ENCODE measurements at regions not wholly inside any gene's neighbourhood (a gene's known extent, or its start where the extent isn't known, plus 50 kb on each side); places are given as distances from the start of the nearest gene placed in this dataset.

GRCh38 chr7:79781716-79782115 lies 328.2 kb upstream of the MAGI2 start:
- no peak for ATAC-seq (ENCODE audit: insufficient number of reproducible peaks, low FRiP score, low read depth)
- DNase-seq (ENCODE audit: low spot score) = no peak

GRCh38 chr7:79778786-79779770 lies 325.6 kb upstream of the MAGI2 start:
- Histone ChIP-seq H3K27ac (no peak overlapping the region), H3K9me3 (no peaks in the 10 kb centered on the region), H3K36me3 (no peaks in the 10 kb centered on the region), H3K4me3 (no peak overlapping the region), H3K4me1 (ENCODE audit: control insufficient read depth in 1 of 2, low read depth in 2 of 2) (no peaks in the 10 kb centered on the region), H3K27me3 (replicated peaks; ENCODE audit: insufficient read depth) (no peaks in the 10 kb centered on the region)
- ATAC-seq (ENCODE audit: insufficient number of reproducible peaks, low FRiP score, low read depth) = no peak
- no peak for TF ChIP-seq CTCF (IDR thresholded peaks at IDR 0.05)
- DNase-seq (ENCODE audit: low spot score) = no peak

More at GRCh38 chr7:79781716-79782115, 328.2 kb upstream of the MAGI2 start:
- Histone ChIP-seq H3K27ac (no peak overlapping the region), H3K36me3 (no peaks in the 10 kb centered on the region), H3K9me3 (no peaks in the 10 kb centered on the region), H3K4me3 (no peak overlapping the region), H3K27me3 (replicated peaks; ENCODE audit: insufficient read depth) (no peaks in the 10 kb centered on the region), H3K4me1 (ENCODE audit: control insufficient read depth in 1 of 2, low read depth in 2 of 2) (no peaks in the 10 kb centered on the region)
- TF ChIP-seq CTCF (IDR thresholded peaks at IDR 0.05) = no peak

DNA sequence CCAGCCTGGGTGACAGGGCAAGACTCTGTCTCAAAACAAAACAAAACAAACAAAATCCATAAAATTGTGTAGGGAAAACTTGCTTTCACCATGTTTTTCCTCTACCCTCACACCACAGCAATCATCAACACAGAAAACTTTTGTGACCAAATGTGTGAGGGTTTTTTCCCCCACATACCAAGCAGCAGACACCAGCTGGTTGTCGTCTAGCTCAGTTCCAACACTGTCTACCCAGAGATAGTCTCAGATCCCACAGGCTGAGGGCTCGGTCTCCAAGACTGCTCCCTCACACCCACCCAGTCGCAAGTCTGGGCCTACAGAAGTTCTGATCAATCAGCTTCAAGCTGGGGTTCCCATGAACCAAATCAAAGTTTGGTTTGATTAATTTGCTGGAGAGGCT lies 322.4 kb upstream of the MAGI2 start:
- H3K36me3 ChIP-seq = no peaks in the 10 kb centered on the region
- DNase-seq (ENCODE audit: low spot score) (no peak), ATAC-seq (ENCODE audit: insufficient number of reproducible peaks, low FRiP score, low read depth) (no peak)
- H3K9me3 ChIP-seq = no peaks in the 10 kb centered on the region
- no peak for TF ChIP-seq CTCF (IDR thresholded peaks at IDR 0.05)
- no peak overlapping the region for H3K4me3 ChIP-seq
- no peaks in the 10 kb centered on the region for H3K27me3 ChIP-seq (replicated peaks; ENCODE audit: insufficient read depth)
- no peaks in the 10 kb centered on the region for H3K4me1 ChIP-seq (ENCODE audit: control insufficient read depth in 1 of 2, low read depth in 2 of 2)
- H3K27ac ChIP-seq = no peak overlapping the region

DNA sequence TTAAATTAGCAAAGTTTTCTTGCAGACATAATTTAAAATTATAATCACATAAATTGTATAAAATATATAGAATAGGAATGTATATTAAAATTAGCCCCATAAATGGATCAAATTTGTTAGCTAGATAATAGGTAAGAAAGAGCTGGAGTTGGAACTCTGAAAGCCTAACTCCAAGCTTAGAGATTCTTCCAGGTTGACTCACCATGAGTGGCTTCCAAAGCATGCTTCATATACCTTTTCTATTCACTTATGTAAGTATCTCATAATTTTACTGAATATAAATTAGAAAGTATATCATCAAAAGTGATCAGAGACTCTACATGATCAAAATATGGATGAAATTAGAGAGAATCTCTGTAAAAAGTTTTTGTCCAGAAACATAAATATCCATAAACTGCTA lies 320.7 kb upstream of the MAGI2 start:
- H3K27me3 ChIP-seq (replicated peaks; ENCODE audit: insufficient read depth) = no peaks in the 10 kb centered on the region
- ATAC-seq (ENCODE audit: insufficient number of reproducible peaks, low FRiP score, low read depth) (no peak), DNase-seq (ENCODE audit: low spot score) (no peak)
- no peaks in the 10 kb centered on the region for H3K36me3 ChIP-seq
- no peak overlapping the region for H3K4me3 ChIP-seq
- H3K4me1 ChIP-seq (ENCODE audit: control insufficient read depth in 1 of 2, low read depth in 2 of 2) = no peaks in the 10 kb centered on the region
- no peak for TF ChIP-seq CTCF (IDR thresholded peaks at IDR 0.05)
- H3K27ac ChIP-seq = no peak overlapping the region
- H3K9me3 ChIP-seq = no peaks in the 10 kb centered on the region

DNA sequence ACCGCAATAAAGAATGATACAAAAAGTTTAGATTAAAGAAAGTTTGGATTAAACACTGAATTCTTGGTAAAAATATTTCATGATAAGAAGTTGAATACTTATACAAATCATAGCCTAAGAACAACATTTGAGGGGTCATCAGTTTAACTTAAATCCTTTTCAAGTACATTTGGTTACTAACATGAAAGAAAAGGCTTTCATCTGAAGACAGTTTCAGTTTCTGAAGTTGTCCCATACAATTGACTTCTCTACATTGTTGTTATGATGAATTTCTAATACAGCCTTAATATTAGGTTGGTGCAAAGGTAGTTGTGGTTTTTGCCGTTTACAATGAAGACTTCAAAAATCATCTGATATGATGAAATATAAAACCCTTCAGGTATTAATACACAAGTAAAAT lies 317.5 kb upstream of the MAGI2 start:
- no peak for TF ChIP-seq CTCF (IDR thresholded peaks at IDR 0.05)
- DNase-seq (ENCODE audit: low spot score) = no peak
- H3K9me3 ChIP-seq = no peaks in the 10 kb centered on the region
- H3K4me1 ChIP-seq (ENCODE audit: control insufficient read depth in 1 of 2, low read depth in 2 of 2) = no peaks in the 10 kb centered on the region
- H3K36me3 ChIP-seq = no peaks in the 10 kb centered on the region
- ATAC-seq (ENCODE audit: insufficient number of reproducible peaks, low FRiP score, low read depth) = no peak
- H3K27ac ChIP-seq = no peak overlapping the region
- H3K4me3 ChIP-seq = no peak overlapping the region
- H3K27me3 ChIP-seq (replicated peaks; ENCODE audit: insufficient read depth) = no peaks in the 10 kb centered on the region

Measured in thoracic aorta (tissue), 2 donors.